Natural killer cell (primary cell): ENCODE measurements at regions not wholly inside any gene's neighbourhood (a gene's known extent, or its start where the extent isn't known, plus 50 kb on each side); places are given as distances from the start of the nearest gene placed in this dataset.

Source experiments
- ATAC-seq, 3 donors: fragments of 150-1000 bp in 2 of 3; fragments of 200-7000 bp in 1 of 3; cut with Tn5 transposase; 1 replicate in 1 of 3; 2 replicates in 2 of 3; pipeline ENCODE4 v1.10.0; 2021; ENCODE audit warnings: mild to moderate bottlenecking in 2 of 3, moderate library complexity in 2 of 3
- DNase-seq, 2 donors: peaks; one replicate each; pipeline versions ENCODE4 v3.0.0 to v3.0.0-alpha.2; 2013 to 2021; ENCODE audit warnings: mixed read lengths in 1 of 2
- H3K27ac ChIP-seq: one replicate; pipeline ENCODE4 v1.5.1; 2013; ENCODE audit warnings: mild to moderate bottlenecking, low read length
- H3K27me3 ChIP-seq: one replicate; pipeline ENCODE4 v1.6.1; 2013; ENCODE audit warnings: low read length; ENCODE audit not compliant: control insufficient read depth, insufficient read depth
- H3K36me3 ChIP-seq: one replicate; pipeline ENCODE4 v1.6.1; 2013; ENCODE audit warnings: low read length; ENCODE audit not compliant: control insufficient read depth, insufficient read depth
- H3K4me1 ChIP-seq: one replicate; pipeline ENCODE4 v1.6.1; 2013; ENCODE audit warnings: low read length; ENCODE audit not compliant: control insufficient read depth, insufficient read depth
- H3K4me3 ChIP-seq: one replicate; pipeline ENCODE4 v1.5.1; 2013; ENCODE audit warnings: low read length
- H3K9me3 ChIP-seq: one replicate; pipeline ENCODE4 v1.6.1; 2013; ENCODE audit warnings: low read length; ENCODE audit not compliant: control insufficient read depth, insufficient read depth
- H3K27ac Mint-ChIP-seq, 2 donors: one replicate each; pipeline ENCODE4 v1.8.0; 2022; ENCODE audit warnings: mild to moderate bottlenecking in 2 of 2, mixed read lengths in 2 of 2, moderate library complexity in 1 of 2
- H3K27me3 Mint-ChIP-seq, 2 donors: one replicate each; pipeline ENCODE4 v1.8.0; 2022; ENCODE audit warnings: low read depth in 2 of 2, mixed read lengths in 2 of 2
- H3K36me3 Mint-ChIP-seq: one replicate; pipeline ENCODE4 v1.8.0; 2022; ENCODE audit warnings: mixed read lengths
- H3K4me1 Mint-ChIP-seq, 2 donors: one replicate each; pipeline ENCODE4 v1.8.0; 2022; ENCODE audit warnings: mixed read lengths in 2 of 2
- H3K4me3 Mint-ChIP-seq: one replicate; pipeline ENCODE4 v1.8.0; 2022; ENCODE audit warnings: mild to moderate bottlenecking, moderate library complexity, mixed read lengths
- H3K9me3 Mint-ChIP-seq, 2 donors: one replicate each; pipeline ENCODE4 v1.8.0; 2022; ENCODE audit warnings: mixed read lengths in 2 of 2
- WGBS: methylation state at CpG from one replicate; pipeline ENCODE4 v1.1.7; 2013; ENCODE audit warnings: missing lambda C conversion rate; ENCODE audit not compliant: insufficient coverage; 5-methylcytosine and 5-hydroxymethylcytosine counted together
- intact Hi-C: fragments of 100-400 bp; cut with micrococcal nuclease; formaldehyde crosslinking; loops from one replicate; pipeline ENCODE4 v1.14.2; 2022
- TF ChIP-seq, protein P1 (sequence below): fragments of 200-600 bp; IDR thresholded peaks from one replicate; pipeline ENCODE4 v1.8.0; 2022; ENCODE audit warnings: antibody characterized with exemption

DNA sequence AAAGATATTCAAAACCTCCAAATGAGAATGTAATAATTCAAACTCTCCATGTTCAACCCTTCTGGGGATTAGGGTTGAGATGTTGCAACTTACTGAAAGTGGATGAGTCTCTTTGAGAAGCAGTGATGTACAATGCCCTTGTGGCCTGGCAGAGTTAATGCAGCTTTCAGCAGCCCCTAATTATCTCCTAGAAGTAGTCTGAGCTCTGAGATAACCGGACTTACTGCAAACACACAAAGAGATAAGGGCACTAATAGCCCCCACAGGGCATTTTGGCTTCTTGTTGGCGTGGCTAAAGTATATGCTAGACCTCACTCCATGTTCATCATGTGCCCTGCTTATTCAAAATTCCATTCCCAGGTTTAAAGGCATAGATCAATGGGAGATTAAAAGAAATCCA is 404.7 kb downstream of the NEBL start:
- no peak overlapping the region for H3K4me3 ChIP-seq
- ATAC-seq = no peak
- WGBS = 85% methylated on average over 2 of the region's 2 CpGs
- Mint-ChIP-seq H3K4me1 (peaks cover 16 to 17% of the 10 kb centered on the region in 2 donors), H3K4me3 (no peak overlapping the region), H3K36me3 (peaks cover 13% of the 10 kb centered on the region), H3K9me3 (peaks cover 8 to 9% of the 10 kb centered on the region in 2 donors), H3K27ac (no peak overlapping the region), H3K27me3 (no peaks in the 10 kb centered on the region)
- intact Hi-C loops = no loop called here
- no peaks in the 10 kb centered on the region for H3K36me3 ChIP-seq
- H3K27ac ChIP-seq = no peak overlapping the region
- H3K9me3 ChIP-seq = no peaks in the 10 kb centered on the region
- no peaks in the 10 kb centered on the region for H3K4me1 ChIP-seq
- DNase-seq = no peak
- no peaks in the 10 kb centered on the region for H3K27me3 ChIP-seq
- TF ChIP-seq, protein P1, sequence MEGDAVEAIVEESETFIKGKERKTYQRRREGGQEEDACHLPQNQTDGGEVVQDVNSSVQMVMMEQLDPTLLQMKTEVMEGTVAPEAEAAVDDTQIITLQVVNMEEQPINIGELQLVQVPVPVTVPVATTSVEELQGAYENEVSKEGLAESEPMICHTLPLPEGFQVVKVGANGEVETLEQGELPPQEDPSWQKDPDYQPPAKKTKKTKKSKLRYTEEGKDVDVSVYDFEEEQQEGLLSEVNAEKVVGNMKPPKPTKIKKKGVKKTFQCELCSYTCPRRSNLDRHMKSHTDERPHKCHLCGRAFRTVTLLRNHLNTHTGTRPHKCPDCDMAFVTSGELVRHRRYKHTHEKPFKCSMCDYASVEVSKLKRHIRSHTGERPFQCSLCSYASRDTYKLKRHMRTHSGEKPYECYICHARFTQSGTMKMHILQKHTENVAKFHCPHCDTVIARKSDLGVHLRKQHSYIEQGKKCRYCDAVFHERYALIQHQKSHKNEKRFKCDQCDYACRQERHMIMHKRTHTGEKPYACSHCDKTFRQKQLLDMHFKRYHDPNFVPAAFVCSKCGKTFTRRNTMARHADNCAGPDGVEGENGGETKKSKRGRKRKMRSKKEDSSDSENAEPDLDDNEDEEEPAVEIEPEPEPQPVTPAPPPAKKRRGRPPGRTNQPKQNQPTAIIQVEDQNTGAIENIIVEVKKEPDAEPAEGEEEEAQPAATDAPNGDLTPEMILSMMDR = no peak

DNA sequence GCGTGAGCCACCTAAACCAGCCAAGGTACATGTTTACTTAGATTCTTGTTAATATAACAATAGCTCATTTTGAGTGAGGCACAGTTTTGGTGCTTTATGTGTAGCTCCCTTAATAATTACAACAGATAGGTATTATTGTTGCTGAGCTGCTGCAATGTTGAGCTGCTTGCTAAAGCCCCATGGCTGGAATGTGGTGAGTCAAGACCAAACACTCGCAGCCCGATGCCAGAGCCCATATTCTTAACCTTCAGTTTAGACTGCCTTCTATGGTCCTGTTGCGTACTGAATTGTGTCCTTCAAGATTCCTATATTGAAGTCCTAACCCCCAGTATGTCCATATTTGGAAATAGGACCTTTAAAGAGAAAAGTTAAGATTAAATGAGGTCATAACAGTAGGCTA is 407.1 kb downstream of the NEBL start:
- Mint-ChIP-seq H3K4me1 (peaks cover 16 to 17% of the 10 kb centered on the region in 2 donors), H3K4me3 (no peak overlapping the region), H3K9me3 (peaks cover 8 to 9% of the 10 kb centered on the region in 2 donors), H3K27me3 (no peaks in the 10 kb centered on the region), H3K27ac (no peak overlapping the region), H3K36me3 (peaks cover 13% of the 10 kb centered on the region)
- Histone ChIP-seq H3K4me1 (no peaks in the 10 kb centered on the region), H3K9me3 (no peaks in the 10 kb centered on the region), H3K27me3 (no peaks in the 10 kb centered on the region), H3K4me3 (no peak overlapping the region), H3K36me3 (no peaks in the 10 kb centered on the region), H3K27ac (no peak overlapping the region)
- DNase-seq = no peak
- no peak for ATAC-seq
- TF ChIP-seq, protein P1 = no peak
- WGBS = 98% methylated on average over 3 of the region's 4 CpGs
- intact Hi-C loops = no loop called here

DNA sequence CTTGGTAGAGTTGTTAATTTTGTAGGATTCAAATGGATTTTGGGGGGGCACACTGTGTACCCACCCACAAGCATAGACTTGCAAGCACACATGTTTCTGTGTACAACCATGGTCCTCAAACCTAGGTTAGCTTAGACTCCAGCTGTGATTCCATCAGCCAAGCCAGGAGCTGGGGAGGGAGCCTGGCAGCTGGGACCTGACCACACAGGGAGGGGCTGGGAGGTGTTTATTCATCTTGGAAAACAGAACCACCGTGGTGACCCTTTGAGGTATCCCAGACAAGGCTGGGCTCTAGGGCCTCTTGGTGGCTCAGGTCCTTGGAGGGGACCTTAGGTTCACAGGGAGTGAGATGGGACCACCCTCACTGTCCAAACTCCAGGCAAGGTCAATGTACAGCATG is 410.3 kb downstream of the NEBL start:
- TF ChIP-seq, protein P1 = no peak
- H3K4me1 Mint-ChIP-seq = peaks cover 0 to 2% of the 10 kb centered on the region in 2 donors
- Histone ChIP-seq H3K27ac (no peak overlapping the region), H3K4me3 (no peak overlapping the region), H3K36me3 (no peaks in the 10 kb centered on the region), H3K4me1 (no peaks in the 10 kb centered on the region), H3K9me3 (no peaks in the 10 kb centered on the region), H3K27me3 (no peaks in the 10 kb centered on the region)
- no peaks in the 10 kb centered on the region for H3K36me3 Mint-ChIP-seq
- intact Hi-C loops = no loop called here
- no peak for ATAC-seq
- no peak overlapping the region for H3K27ac Mint-ChIP-seq
- 82% methylated on average over 1 of the region's 1 CpG for WGBS
- H3K9me3 Mint-ChIP-seq = no peaks in the 10 kb centered on the region
- DNase-seq = no peak
- no peak overlapping the region for H3K4me3 Mint-ChIP-seq
- no peaks in the 10 kb centered on the region for H3K27me3 Mint-ChIP-seq

DNA sequence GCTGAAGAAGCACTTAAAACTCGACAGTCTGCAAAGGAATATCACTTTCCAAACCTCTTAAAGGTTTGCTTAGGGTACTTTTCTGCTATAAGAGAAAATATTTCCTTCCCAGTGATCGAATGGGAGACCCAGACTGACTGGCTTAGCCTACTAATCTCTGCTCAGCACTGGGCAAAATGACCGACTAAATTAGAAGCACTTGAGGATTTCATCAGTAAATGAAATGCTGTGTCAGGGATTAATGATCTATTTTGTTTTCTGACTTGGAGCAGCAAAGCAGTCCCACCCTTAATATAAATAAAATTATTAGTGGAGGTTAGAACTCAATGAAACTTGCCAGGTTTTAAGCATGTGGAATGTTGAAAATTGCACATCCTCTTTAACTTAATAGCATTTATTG is 411.6 kb downstream of the NEBL start:
- peaks cover 2% of the 10 kb centered on the region for H3K4me1 ChIP-seq
- no peaks in the 10 kb centered on the region for H3K27me3 ChIP-seq
- no peaks in the 10 kb centered on the region for H3K27me3 Mint-ChIP-seq
- H3K36me3 ChIP-seq = no peaks in the 10 kb centered on the region
- H3K36me3 Mint-ChIP-seq = no peaks in the 10 kb centered on the region
- DNase-seq (no peak), ATAC-seq (no peak)
- TF ChIP-seq, protein P1 = no peak
- no peaks in the 10 kb centered on the region for H3K9me3 ChIP-seq
- H3K4me1 Mint-ChIP-seq = peaks cover 9 to 12% of the 10 kb centered on the region in 2 donors
- no peak overlapping the region for H3K4me3 Mint-ChIP-seq
- H3K4me3 ChIP-seq = no peak overlapping the region
- H3K27ac ChIP-seq = no peak overlapping the region
- no peaks in the 10 kb centered on the region for H3K9me3 Mint-ChIP-seq
- no peak overlapping the region for H3K27ac Mint-ChIP-seq
- intact Hi-C loops = no loop called here
- WGBS = 83% methylated on average over 2 of the region's 3 CpGs
